HG03103 (cell line): ENCODE measurements at regions not wholly inside any gene's neighbourhood (a gene's known extent, or its start where the extent isn't known, plus 50 kb on each side); places are given as distances from the start of the nearest gene placed in this dataset.
"Not testable (repeated sequence)": the region's sequence is repeated elsewhere in the genome, so short reads cannot be mapped to it uniquely, and the experiment has no call there.

Experiments
- ATAC-seq: cut with Tn5 transposase; IDR thresholded peaks from one replicate; pipeline ENCODE4 v1.9.1; 2021; ENCODE audit warnings: low read depth; ENCODE audit not compliant: unreplicated experiment

- ATAC-seq, result no peak
These were observed 364.6 kb upstream of the SULF2 start for GRCh38 chr20:48149902-48150301.

- ATAC-seq, result no peak
These were observed 363.8 kb upstream of the SULF2 start for GRCh38 chr20:48148916-48149672.

- ATAC-seq, result no peak
These were observed 362.7 kb upstream of the SULF2 start for GRCh38 chr20:48148020-48148419.

GRCh38 chr20:48147311-48147710 lies 362.0 kb upstream of the SULF2 start:
- no peak for ATAC-seq

GRCh38 chr20:48146877-48147276 lies 361.6 kb upstream of the SULF2 start:
- no peak for ATAC-seq

GRCh38 chr20:48146308-48146707 lies 361.0 kb upstream of the SULF2 start:
- no peak for ATAC-seq

GRCh38 chr20:48143435-48144081 lies 358.3 kb upstream of the SULF2 start:
- no peak for ATAC-seq

GRCh38 chr20:48142516-48142773 lies 357.2 kb upstream of the SULF2 start:
- ATAC-seq, result no peak

- ATAC-seq, result no peak
These were observed 356.6 kb upstream of the SULF2 start for GRCh38 chr20:48141660-48142515.

- ATAC-seq, result no peak
These were observed 354.2 kb upstream of the SULF2 start for GRCh38 chr20:48139262-48140041.

GRCh38 chr20:48132834-48133233 lies 347.6 kb upstream of the SULF2 start:
- no peak for ATAC-seq

GRCh38 chr20:48131581-48131980 lies 346.3 kb upstream of the SULF2 start:
- ATAC-seq, result no peak

GRCh38 chr20:48129345-48129942 lies 344.2 kb upstream of the SULF2 start:
- no peak for ATAC-seq

GRCh38 chr20:48128436-48128835 lies 343.2 kb upstream of the SULF2 start:
- no peak for ATAC-seq

- not testable (repeated sequence) for ATAC-seq
These were observed 342.7 kb upstream of the SULF2 start for GRCh38 chr20:48127964-48128363.

GRCh38 chr20:48127133-48127532 lies 341.9 kb upstream of the SULF2 start:
- not testable (repeated sequence) for ATAC-seq

- ATAC-seq, result no peak
These were observed 341.0 kb upstream of the SULF2 start for GRCh38 chr20:48126227-48126740.

- ATAC-seq, result no peak
These were observed 339.7 kb upstream of the SULF2 start for GRCh38 chr20:48124960-48125359.

GRCh38 chr20:48124181-48124782 lies 339.0 kb upstream of the SULF2 start:
- ATAC-seq, result no peak

- no peak for ATAC-seq
These were observed 334.8 kb upstream of the SULF2 start for GRCh38 chr20:48120120-48120519.
